Astrocyte of the hippocampus (primary cell): ENCODE measurements at regions not wholly inside any gene's neighbourhood (a gene's known extent, or its start where the extent isn't known, plus 50 kb on each side); places are given as distances from the start of the nearest gene placed in this dataset.
"Not testable (repeated sequence)": the region's sequence is repeated elsewhere in the genome, so short reads cannot be mapped to it uniquely, and the experiment has no call there.

Experiments used
- DNase-seq: peaks from one replicate; pipeline ENCODE4 v3.0.0; 2011; ENCODE audit warnings: low read depth, low spot score

GRCh38 chr11:87878373-87878825 is 296.8 kb downstream of the RAB38 start:
- peak; percentile 65 for DNase-seq

- no peak for DNase-seq
These were observed 304.2 kb downstream of the RAB38 start for GRCh38 chr11:87871056-87871455.

DNA sequence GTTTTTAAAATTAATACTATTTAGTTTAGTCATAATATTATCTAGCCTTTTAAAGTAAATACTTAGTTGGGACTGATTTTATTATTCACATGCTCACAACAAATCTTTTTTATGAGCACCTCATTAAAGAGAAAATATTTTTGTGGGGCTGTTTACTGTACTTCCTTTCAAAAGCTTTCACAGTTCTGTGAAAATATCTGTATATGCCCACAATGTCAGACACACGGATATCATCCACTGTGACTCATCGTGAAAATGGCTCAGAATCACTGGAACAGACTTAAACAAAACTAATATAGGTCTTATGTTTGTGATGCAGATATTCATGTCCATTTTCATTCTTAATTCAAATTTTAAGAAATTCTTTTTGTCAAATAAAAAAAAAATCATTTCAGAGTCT is 305.2 kb downstream of the RAB38 start:
- peak; percentile 11 for DNase-seq

DNA sequence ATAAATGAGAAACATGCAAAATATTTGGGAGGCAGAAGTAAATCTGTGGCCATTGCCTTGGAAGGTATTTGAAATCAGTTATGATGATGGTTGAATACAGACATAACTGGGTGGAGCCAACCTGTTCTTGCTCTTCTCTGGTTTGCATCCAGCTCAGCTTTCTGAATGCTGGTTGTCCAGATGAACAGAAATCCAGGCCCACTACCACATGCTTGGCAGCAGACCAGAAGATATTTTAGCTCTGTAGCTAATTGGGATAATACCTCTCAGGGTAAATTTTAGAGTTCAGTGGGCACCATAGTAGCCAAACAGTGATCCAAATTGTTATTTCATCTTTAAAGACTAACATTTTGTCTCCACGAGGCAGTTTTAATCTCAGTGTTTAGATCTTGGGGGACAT is 308.3 kb downstream of the RAB38 start:
- no peak for DNase-seq

DNA sequence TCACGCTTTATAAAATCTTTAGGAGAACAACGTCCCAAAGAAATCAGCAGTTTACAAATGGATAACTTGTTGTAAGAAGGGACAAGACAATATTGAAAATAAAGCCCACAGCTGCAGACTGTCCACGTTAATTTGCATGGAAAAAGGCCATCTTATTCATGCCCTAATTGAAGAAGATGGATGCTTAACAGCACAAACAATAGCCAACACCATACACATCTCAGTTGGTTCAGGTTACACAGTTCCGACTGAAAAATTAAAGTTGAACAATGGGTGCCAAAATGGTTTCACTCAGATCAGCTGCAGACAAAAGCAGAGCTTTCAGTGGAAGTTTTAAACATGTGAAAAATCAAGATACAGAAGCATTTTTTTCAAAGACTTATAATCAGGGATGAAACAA is 314.2 kb downstream of the RAB38 start:
- DNase-seq = no peak

DNA sequence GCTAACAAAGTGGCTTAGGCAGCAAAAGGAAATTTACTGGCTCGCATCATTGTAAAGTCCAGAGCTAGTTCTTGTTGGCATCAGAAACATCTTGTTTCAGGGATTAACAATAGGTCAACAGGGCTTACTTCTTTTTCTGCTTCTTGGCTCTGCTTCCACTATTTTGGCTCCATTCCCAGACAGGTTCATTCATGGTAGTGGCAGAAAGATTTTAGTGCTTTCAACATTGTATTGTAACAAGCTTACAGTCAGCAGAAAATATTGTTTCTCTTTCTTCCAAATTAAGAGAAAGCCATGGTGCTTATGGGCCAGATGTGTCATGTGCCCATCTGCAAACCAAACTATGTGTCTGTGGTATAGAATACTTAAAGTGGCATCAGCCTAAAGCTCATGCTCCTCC is 315.6 kb downstream of the RAB38 start:
- DNase-seq = peak; percentile 88

DNA sequence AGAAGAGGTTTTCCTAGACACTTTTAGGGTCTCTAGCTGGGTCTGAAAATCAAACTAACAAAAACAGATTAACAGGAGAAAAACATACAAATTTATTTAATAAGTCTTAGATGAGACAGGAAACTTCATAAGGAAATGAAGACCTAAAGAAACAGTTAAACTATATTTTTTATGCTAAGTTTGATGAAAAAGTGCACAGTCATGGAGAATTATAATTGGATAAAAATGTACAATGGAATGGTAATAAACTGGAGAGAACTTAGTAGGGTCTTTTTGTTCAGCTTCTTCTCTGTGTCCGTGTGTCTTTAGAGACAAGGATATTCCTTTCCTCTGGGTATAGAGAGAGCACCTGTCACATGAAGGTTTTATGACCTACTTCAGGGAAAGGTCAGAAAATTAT is 323.4 kb downstream of the RAB38 start:
- no peak for DNase-seq

DNA sequence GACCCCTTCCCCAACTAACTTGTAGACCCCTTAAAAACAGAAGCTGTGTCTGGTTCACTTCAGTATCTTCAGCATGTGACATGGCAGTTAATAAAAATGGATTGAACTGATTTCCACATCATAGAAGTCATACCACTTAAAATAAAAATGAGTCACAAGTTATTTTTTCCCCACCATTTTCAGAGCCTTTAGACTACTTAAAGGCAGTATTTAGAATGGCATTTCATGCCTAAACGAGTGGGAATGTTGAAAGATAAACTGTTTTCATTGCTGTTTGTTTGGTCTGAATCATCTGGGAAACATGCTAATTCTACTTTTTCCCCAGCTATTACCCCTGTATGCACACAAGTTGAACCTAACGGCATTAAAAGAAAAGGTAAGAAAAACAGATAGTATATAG is 324.0 kb downstream of the RAB38 start:
- DNase-seq = peak; percentile 81

- no peak for DNase-seq
These were observed 326.0 kb downstream of the RAB38 start for GRCh38 chr11:87849216-87849615.

DNA sequence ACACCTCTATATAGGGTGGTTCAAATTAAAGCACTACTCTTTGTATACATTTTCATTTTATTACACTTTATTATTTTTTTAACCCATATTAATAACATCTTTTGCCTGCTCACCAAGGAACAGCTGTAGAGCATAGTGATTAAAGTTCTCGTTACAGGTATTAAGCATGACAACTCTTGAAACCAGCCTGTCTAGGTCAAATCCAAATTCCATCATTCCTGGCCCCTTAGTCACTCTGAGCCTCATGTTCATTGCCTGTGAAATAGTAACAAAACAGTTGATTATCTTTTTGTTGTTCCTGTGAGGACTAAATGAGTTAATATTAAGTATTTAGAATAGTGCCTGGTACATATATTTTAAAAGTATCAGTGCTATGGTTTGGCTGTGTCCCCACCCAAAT is 334.5 kb downstream of the RAB38 start:
- peak; percentile 34 for DNase-seq

- no peak for DNase-seq
These were observed 343.0 kb downstream of the RAB38 start for GRCh38 chr11:87832211-87832610.

DNA sequence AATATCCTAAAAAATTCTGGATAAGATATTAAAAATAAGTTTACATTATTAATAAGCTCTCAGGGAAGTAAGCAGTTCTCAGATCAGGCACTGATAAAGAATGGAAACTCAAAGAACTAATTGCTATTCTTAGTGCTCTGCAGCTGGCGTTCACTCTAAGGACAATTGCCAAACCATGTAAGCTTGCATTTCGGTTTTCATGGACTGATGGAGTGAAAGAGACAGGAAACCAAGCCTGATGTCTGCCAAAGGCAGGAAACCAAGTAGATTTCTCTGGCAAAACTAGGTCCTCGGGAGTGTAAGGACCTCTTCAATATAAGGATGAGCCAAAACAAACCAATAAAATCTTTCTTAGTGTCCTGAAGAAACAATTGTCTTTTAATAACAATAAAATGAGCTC is 355.2 kb downstream of the RAB38 start:
- DNase-seq = peak; percentile 56

DNA sequence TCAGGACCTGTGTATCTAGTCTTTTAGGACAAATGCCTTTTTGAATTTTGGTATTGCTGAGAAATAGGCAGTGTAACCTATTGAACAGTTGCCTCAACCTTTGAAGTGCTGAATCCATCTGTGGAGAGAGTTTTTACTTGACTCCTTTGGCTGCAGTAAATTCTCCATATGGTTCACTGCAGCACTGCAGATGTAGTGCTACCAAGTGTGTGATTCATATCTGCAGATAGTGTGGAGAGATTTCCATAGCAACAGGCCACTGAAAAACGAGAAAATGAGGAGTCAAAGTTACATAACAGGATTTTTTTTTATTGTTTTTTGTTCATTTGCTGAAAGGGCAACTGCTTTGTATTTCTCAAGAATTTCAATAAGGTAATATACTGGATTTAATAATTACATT is 356.1 kb downstream of the RAB38 start:
- DNase-seq = peak; percentile 23

GRCh38 chr11:87812571-87813365 is 362.5 kb downstream of the RAB38 start:
- DNase-seq = no peak

DNA sequence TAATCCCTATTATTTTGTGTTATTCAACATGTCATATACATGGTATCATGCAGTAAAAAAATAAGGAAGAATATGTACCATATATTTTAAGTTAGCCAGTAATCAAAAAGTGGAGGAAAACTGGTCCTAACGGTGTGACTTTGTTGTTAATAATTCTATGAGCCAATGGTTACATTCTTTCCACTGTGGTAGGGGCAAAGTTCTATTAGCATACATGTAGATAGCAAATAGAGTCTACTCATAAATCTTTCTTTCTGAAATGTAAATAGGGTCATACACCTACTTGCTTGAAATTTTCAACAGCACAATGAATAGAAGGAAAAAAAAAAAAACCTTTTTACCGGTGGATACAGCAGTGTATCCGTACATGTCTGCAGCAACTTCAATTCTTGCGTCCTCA is 364.8 kb downstream of the RAB38 start:
- no peak for DNase-seq

DNA sequence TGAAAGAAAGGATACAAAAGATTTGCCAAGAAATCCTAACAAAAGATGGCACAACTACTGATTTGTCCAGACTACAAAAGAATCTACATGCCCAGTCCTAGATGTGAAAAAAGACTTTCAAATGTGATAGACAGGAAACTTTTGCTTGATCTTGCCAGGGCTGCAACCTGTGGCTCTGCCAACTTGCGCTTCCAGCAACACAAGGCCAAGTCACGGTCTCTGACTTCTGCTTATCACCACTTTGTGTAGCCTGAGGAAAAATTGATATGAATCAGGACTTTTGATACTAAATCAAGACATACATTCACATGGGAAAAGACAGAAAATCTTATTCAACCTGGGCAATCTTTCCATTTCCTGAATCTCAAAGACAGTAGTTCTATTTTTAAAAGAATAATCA is 366.0 kb downstream of the RAB38 start:
- DNase-seq = no peak

DNA sequence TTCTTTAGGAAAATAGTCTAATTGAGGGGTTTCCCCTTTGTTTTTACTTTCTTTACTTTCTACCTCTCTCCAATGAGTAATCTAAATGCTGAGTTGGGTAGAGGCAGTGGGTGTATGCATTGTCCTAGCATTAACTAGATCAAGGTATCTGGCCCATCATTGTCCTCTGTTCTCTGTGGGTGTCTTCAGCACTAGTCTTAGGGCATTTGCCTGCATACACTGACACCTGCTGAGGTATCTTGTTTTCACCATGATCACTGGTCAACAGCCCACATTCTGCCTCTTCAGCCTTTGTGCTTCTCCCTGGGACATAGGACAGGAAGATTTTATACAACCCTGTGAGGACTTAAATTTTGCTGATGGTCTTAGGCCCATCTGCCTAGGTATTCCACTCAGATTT is 371.1 kb downstream of the RAB38 start:
- no peak for DNase-seq

GRCh38 chr11:87803748-87804147 is 371.5 kb downstream of the RAB38 start:
- DNase-seq = no peak

DNA sequence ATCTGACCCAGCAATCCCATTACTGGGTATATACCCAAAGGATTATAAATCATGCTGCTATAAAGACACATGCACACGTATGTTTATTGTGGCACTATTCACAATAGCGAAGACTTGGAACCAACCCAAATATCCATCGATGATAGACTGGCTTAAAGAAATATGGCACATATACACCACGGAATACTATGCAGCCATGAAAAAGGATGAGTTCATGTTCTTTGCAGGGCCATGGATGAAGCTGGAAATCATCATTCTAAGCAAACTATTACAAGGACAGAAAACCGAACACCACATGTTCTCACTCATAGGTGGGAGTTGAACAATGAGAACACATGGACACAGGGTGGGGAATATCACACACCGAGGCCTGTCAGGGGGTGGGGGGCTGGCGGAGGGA is 390.4 kb downstream of the RAB38 start:
- not testable (repeated sequence) for DNase-seq

- DNase-seq = no peak
These were observed 395.2 kb downstream of the RAB38 start for GRCh38 chr11:87780068-87780413.

DNA sequence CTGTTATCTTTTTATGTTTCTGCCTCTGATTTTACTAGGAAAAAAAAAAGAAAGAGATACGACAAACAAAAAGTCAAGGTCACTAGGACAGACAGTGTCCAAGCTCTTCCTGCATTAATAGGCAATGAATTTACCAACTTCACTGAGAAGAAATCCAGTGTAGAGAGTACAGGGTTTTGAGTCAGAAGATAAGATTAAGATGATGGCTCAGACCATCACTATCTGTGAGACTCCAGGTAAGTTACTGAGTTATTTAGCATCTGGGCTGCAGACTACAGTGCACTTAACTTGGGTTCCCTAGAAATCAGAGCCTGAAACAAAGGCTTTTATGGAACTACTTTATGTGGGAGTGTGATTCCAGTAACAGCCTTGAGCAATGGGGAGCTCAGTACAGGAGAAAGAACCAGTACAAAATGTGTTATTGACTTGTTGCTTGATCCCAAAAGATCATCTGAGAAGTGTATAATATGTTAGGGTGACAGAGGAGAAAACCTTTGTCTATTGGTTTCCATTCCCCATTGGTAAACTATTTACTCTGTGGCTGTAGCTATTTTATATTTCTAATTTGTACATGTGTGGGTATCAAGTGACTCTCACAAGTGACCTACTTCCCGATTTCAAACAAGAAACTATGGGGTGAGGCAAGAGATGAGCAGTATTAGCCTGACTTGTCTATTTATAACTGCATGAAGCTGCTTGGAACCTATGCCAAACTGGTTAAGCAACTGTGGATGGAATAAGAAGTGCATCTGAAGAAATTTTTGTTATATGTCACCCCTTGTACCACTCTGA is 395.8 kb downstream of the RAB38 start:
- DNase-seq = no peak

GRCh38 chr11:87778357-87778756 is 396.9 kb downstream of the RAB38 start:
- peak; percentile 87 for DNase-seq

DNA sequence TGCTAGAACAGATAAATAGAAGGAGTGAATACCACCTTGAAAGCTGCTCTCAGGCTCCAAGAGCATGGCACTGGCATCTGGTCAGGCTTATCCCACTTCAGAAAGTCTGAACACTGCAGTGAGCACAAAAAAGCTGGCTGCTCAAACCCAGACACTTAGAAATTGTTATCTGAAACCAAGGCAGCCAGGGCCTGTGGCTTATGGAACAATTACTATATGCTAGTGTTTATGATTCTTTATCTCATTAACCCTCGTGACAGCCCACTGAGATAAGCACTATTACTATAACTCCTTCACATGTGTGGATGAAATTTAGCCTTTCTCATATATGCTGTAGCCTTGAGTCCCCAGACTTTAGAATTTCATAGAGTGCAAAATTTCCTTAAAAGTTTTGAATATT is 400.2 kb downstream of the RAB38 start:
- no peak for DNase-seq
